ENCODE measurements at regions not wholly inside any gene's neighbourhood (a gene's known extent, or its start where the extent isn't known, plus 50 kb on each side); places are given as distances from the start of the nearest gene placed in this dataset.

GRCh38 chr2:147227313-147227712, 617.5 kb upstream of the ACVR2A start:
- in situ Hi-C loops (cut with MboI; ENCODE audit: low sequenced_read_pairs) = no loop called here

- in situ Hi-C loops (cut with MboI; ENCODE audit: low sequenced_read_pairs) = no loop called here
Observed at GRCh38 chr2:147224070-147224469, 620.8 kb upstream of the ACVR2A start.

- in situ Hi-C loops (cut with MboI; ENCODE audit: low sequenced_read_pairs) = no loop called here
Observed at GRCh38 chr2:147223553-147224060, 621.2 kb upstream of the ACVR2A start.

GRCh38 chr2:147223119-147223518, 621.7 kb upstream of the ACVR2A start:
- in situ Hi-C loops (cut with MboI; ENCODE audit: low sequenced_read_pairs) = no loop called here

GRCh38 chr2:147222506-147222905, 622.3 kb upstream of the ACVR2A start:
- in situ Hi-C loops (cut with MboI; ENCODE audit: low sequenced_read_pairs) = no loop called here

GRCh38 chr2:147214914-147215313, 629.9 kb upstream of the ACVR2A start:
- in situ Hi-C loops (cut with MboI; ENCODE audit: low sequenced_read_pairs) = no loop called here

GRCh38 chr2:147211484-147211883, 633.3 kb upstream of the ACVR2A start:
- in situ Hi-C loops (cut with MboI; ENCODE audit: low sequenced_read_pairs) = no loop called here

GRCh38 chr2:147204102-147204501, 640.7 kb upstream of the ACVR2A start:
- in situ Hi-C loops (cut with MboI; ENCODE audit: low sequenced_read_pairs) = no loop called here

- in situ Hi-C loops (cut with MboI; ENCODE audit: low sequenced_read_pairs) = no loop called here
Observed at GRCh38 chr2:147198651-147199171, 646.1 kb upstream of the ACVR2A start.

- in situ Hi-C loops (cut with MboI; ENCODE audit: low sequenced_read_pairs) = no loop called here
Observed at GRCh38 chr2:147197754-147198483, 646.9 kb upstream of the ACVR2A start.

- in situ Hi-C loops (cut with MboI; ENCODE audit: low sequenced_read_pairs) = no loop called here
Observed at GRCh38 chr2:147182260-147182659, 662.6 kb upstream of the ACVR2A start.

GRCh38 chr2:147181351-147182029, 663.3 kb upstream of the ACVR2A start:
- in situ Hi-C loops (cut with MboI; ENCODE audit: low sequenced_read_pairs) = no loop called here

GRCh38 chr2:147177071-147177857, 667.6 kb upstream of the ACVR2A start:
- in situ Hi-C loops (cut with MboI; ENCODE audit: low sequenced_read_pairs) = no loop called here

GRCh38 chr2:147174824-147175254, 670.0 kb upstream of the ACVR2A start:
- in situ Hi-C loops (cut with MboI; ENCODE audit: low sequenced_read_pairs) = no loop called here

- in situ Hi-C loops (cut with MboI; ENCODE audit: low sequenced_read_pairs) = no loop called here
Observed at GRCh38 chr2:147173798-147174197, 671.0 kb upstream of the ACVR2A start.

GRCh38 chr2:147173189-147173581, 671.6 kb upstream of the ACVR2A start:
- in situ Hi-C loops (cut with MboI; ENCODE audit: low sequenced_read_pairs) = no loop called here

GRCh38 chr2:147172493-147173188, 672.2 kb upstream of the ACVR2A start:
- in situ Hi-C loops (cut with MboI; ENCODE audit: low sequenced_read_pairs) = no loop called here

- in situ Hi-C loops (cut with MboI; ENCODE audit: low sequenced_read_pairs) = no loop called here
Observed at GRCh38 chr2:147171941-147172340, 672.9 kb upstream of the ACVR2A start.

- in situ Hi-C loops (cut with MboI; ENCODE audit: low sequenced_read_pairs) = no loop called here
Observed at GRCh38 chr2:147170932-147171331, 673.9 kb upstream of the ACVR2A start.

GRCh38 chr2:147165697-147166382, 679.0 kb upstream of the ACVR2A start:
- in situ Hi-C loops (cut with MboI; ENCODE audit: low sequenced_read_pairs) = no loop called here
